SU-DHL-6 (cell line): ENCODE measurements at regions not wholly inside any gene's neighbourhood (a gene's known extent, or its start where the extent isn't known, plus 50 kb on each side); places are given as distances from the start of the nearest gene placed in this dataset.

Experiments used
- H2AFZ ChIP-seq: fragments of 200-600 bp; sonication (generic); 2 replicates; pipeline ENCODE4 v1.6.1; 2014; ENCODE audit warnings: low read depth, mild to moderate bottlenecking, moderate library complexity, mixed read lengths, antibody characterized with exemption, low read length; ENCODE audit not compliant: severe bottlenecking
- H3F3A ChIP-seq: fragments of 200-600 bp; shearing (Covaris generic); 2 replicates; pipeline ENCODE4 v1.6.0; 2016; ENCODE audit warnings: antibody characterized with exemption, mild to moderate bottlenecking; ENCODE audit not compliant: insufficient read depth
- H3K27ac ChIP-seq: fragments of 200-600 bp; sonication (generic); 2 replicates; pipeline ENCODE4 v1.5.1; 2016; ENCODE audit warnings: low read depth, mild to moderate bottlenecking, low read length, moderate library complexity, mixed read lengths
- H3K27me3 ChIP-seq: fragments of 200-600 bp; sonication (generic), shearing (Covaris generic); 2 replicates; pipeline ENCODE4 v1.6.0; 2014; ENCODE audit warnings: mild to moderate bottlenecking, low read length
- H3K36me3 ChIP-seq: fragments of 200-600 bp; sonication (generic); 2 replicates; pipeline ENCODE4 v1.6.1; 2014; ENCODE audit warnings: mild to moderate bottlenecking, low read length, mixed read lengths
- H3K4me2 ChIP-seq: fragments of 300-600, 200-600 bp; shearing (Covaris generic), sonication (generic); 2 replicates; pipeline ENCODE4 v1.6.0; 2014; ENCODE audit warnings: low read length, low read depth, mild to moderate bottlenecking; ENCODE audit not compliant: poor library complexity, severe bottlenecking
- H3K4me3 ChIP-seq: fragments of 200-600 bp; sonication (generic); 2 replicates; pipeline ENCODE4 v1.5.1; 2014; ENCODE audit warnings: antibody characterized with exemption, low read length, mild to moderate bottlenecking, mixed read lengths; ENCODE audit not compliant: insufficient read depth, poor library complexity, severe bottlenecking
- H3K79me2 ChIP-seq: fragments of 200-600 bp; sonication (generic); 2 replicates; pipeline ENCODE4 v1.6.1; 2014; ENCODE audit warnings: mild to moderate bottlenecking, low read length, moderate library complexity; ENCODE audit not compliant: insufficient read depth
- H3K9ac ChIP-seq: fragments of 200-600 bp; sonication (generic); 2 replicates; pipeline ENCODE4 v1.7.0; 2014; ENCODE audit warnings: mild to moderate bottlenecking, low read length
- H3K9me2 ChIP-seq: fragments of 200-600 bp; sonication (generic); replicated peaks from 2 replicates; pipeline ENCODE4 v1.6.1; 2014; ENCODE audit warnings: low read length; ENCODE audit not compliant: insufficient read depth
- H3K9me3 ChIP-seq: fragments of 200-600 bp; sonication (generic); 2 replicates; pipeline ENCODE4 v1.6.1; 2014; ENCODE audit warnings: low read length, mixed read lengths; ENCODE audit not compliant: insufficient read depth
- H4K20me1 ChIP-seq: fragments of 200-600 bp; sonication (generic); 2 replicates; pipeline ENCODE4 v1.6.1; 2014; ENCODE audit warnings: low read depth, mild to moderate bottlenecking, antibody characterized with exemption, low read length, moderate library complexity, mixed read lengths
- CTCF ChIP-seq: fragments of 200-600 bp; sonication (generic); IDR thresholded peaks from one replicate; pipeline ENCODE4 v1.5.1; 2017; ENCODE audit warnings: antibody characterized with exemption, mild to moderate bottlenecking, low read length, moderate library complexity; ENCODE audit not compliant: insufficient read depth, poor library complexity, severe bottlenecking
- EZH2phosphoT487 ChIP-seq: fragments of 200-600 bp; sonication (generic), shearing (Covaris generic); conservative IDR thresholded peaks from 2 replicates; pipeline ENCODE4 v1.6.1; 2018; ENCODE audit warnings: mild to moderate bottlenecking, antibody characterized with exemption, low read length, moderate library complexity, mixed read lengths

DNA sequence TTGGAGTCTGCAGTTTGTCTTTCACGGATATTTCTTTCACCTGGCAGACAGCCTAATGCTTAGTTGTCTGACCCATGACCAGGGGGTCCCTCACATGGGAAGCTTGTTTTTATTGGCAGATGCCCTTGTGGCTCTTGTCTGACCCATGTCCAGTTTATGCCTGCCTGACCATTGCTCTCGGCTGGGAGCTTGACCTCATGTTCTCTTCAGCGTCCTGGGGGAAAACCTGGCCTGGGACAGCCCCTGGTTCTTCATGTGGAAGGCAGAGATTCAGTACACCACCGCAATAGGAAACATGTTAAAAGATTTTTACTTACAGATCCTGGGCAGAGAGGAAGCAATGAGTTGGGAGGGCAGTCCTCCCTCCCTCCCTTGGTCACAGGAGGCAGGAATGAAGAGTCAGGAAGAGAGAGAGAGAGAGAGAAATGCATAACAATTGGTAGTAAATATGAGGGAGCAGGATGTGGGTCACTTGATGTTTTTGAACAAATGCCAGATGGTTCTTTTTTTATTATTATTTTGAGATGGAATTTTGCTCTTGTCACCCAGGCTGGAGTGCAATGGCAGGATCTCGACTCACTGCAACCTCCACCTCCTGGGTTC, 302.7 kb upstream of the MYOCD start:
- no peaks in the 10 kb centered on the region for H4K20me1 ChIP-seq
- H3K4me3 ChIP-seq = no peak overlapping the region
- TF ChIP-seq EZH2phosphoT487 (no peak), CTCF (no peak)
- no peaks in the 10 kb centered on the region for H3K9me2 ChIP-seq
- H3F3A ChIP-seq = no peaks in the 10 kb centered on the region
- H3K27me3 ChIP-seq = no peaks in the 10 kb centered on the region
- no peaks in the 10 kb centered on the region for H3K9me3 ChIP-seq
- H3K36me3 ChIP-seq = no peaks in the 10 kb centered on the region
- no peak overlapping the region for H3K9ac ChIP-seq
- H2AFZ ChIP-seq = no peak overlapping the region
- no peak overlapping the region for H3K27ac ChIP-seq
- no peaks in the 10 kb centered on the region for H3K79me2 ChIP-seq
- H3K4me2 ChIP-seq = no peak overlapping the region

GRCh38 chr17:12365805-12366204, 299.9 kb upstream of the MYOCD start:
- no peaks in the 10 kb centered on the region for H3K36me3 ChIP-seq
- no peaks in the 10 kb centered on the region for H3F3A ChIP-seq
- TF ChIP-seq EZH2phosphoT487 (no peak), CTCF (no peak)
- no peaks in the 10 kb centered on the region for H3K27me3 ChIP-seq
- no peak overlapping the region for H3K4me3 ChIP-seq
- no peak overlapping the region for H2AFZ ChIP-seq
- no peaks in the 10 kb centered on the region for H3K9me3 ChIP-seq
- H3K27ac ChIP-seq = no peak overlapping the region
- H4K20me1 ChIP-seq = no peaks in the 10 kb centered on the region
- no peaks in the 10 kb centered on the region for H3K79me2 ChIP-seq
- no peak overlapping the region for H3K9ac ChIP-seq
- no peak overlapping the region for H3K4me2 ChIP-seq
- H3K9me2 ChIP-seq = no peaks in the 10 kb centered on the region

DNA sequence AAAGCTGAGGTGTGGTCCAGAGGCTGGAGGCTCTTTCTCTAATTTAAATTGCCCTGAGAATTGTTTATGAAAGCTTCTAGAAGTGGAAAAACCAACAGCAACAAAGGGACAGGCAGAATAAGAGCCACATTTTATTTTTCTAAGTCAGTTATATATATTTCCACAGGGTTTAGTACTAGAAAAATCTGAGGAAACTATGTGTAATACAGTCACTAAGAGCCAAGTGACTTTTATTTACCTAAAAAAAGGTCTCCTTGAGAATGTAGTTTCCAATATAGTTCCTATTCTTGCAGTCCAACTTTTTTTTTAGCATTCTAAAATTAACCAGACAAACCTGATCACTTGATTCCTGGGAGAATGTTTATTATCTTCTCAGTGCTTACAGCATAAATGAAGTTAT, 296.6 kb upstream of the MYOCD start:
- Histone ChIP-seq H3K4me2 (no peak overlapping the region), H2AFZ (no peak overlapping the region), H3K4me3 (no peak overlapping the region), H3K9me2 (no peaks in the 10 kb centered on the region), H3K27ac (no peak overlapping the region), H3K27me3 (no peaks in the 10 kb centered on the region), H3K36me3 (no peaks in the 10 kb centered on the region), H3K9ac (no peak overlapping the region), H3F3A (no peaks in the 10 kb centered on the region), H3K79me2 (no peaks in the 10 kb centered on the region), H4K20me1 (no peaks in the 10 kb centered on the region), H3K9me3 (no peaks in the 10 kb centered on the region)
- TF ChIP-seq CTCF = no peak
